Endothelial cell of umbilical vein (primary cell): ENCODE measurements at regions not wholly inside any gene's neighbourhood (a gene's known extent, or its start where the extent isn't known, plus 50 kb on each side); places are given as distances from the start of the nearest gene placed in this dataset.

ENCODE experiments used
- BruUV-seq: library from RNA; stranded (reverse); fragments of 400-500 nt; replicated peaks from 2 replicates; lab custom pipeline; 2021; lab: Mats Ljungman, UMichigan
- CTCF ChIA-PET: fragments of 300-600, 350-600 bp; sonication (Branson Sonifier 250); formaldehyde crosslinking; loops from one replicate; lab custom pipeline; 2021; ENCODE audit warnings: antibody characterized with exemption, inconsistent platforms; lab: Charles Lee
- POLR2A ChIA-PET: fragments of 300-600, 350-600 bp; sonication (Branson Sonifier 250); formaldehyde crosslinking; loops from one replicate; lab custom pipeline; 2021; ENCODE audit warnings: antibody characterized with exemption, inconsistent platforms; lab: Charles Lee
- DNase-seq: peaks from one replicate; pipeline ENCODE4 v3.0.0-alpha.2; 2011; ENCODE audit warnings: low read depth, low spot score
- FAIRE-seq: peaks from 2 replicates; lab custom pipeline; 2011; peaks lifted over from hg19 to GRCh38; lab: Jason Lieb, UNC
- H2AFZ ChIP-seq: 2 replicates; pipeline ENCODE4 v1.6.0; 2012; ENCODE audit warnings: low read depth, low read length, control low read depth, inconsistent platforms
- H3K27ac ChIP-seq: 2 replicates; pipeline ENCODE4 v1.5.1; 2011; ENCODE audit warnings: low read depth, mild to moderate bottlenecking, control low read depth, low read length, moderate library complexity; ENCODE audit not compliant: insufficient read depth
- H3K27me3 ChIP-seq, 2 experiments: 2 replicates each; pipeline versions ENCODE4 v1.6.0 to v1.6.1; 2011; ENCODE audit warnings: low read length in 2 of 2, mixed read lengths in 1 of 2; ENCODE audit not compliant: control insufficient read depth in 2 of 2, insufficient read depth in 2 of 2
- H3K36me3 ChIP-seq, 2 experiments: 2 replicates in 1 of 2; 3 replicates in 1 of 2; pipeline ENCODE4 v1.5.1; 2011; ENCODE audit warnings: low read length in 2 of 2, mild to moderate bottlenecking in 1 of 2, moderate library complexity in 1 of 2; ENCODE audit not compliant: control insufficient read depth in 2 of 2, insufficient read depth in 2 of 2; ENCODE audit errors: extremely low read depth in 1 of 2
- H3K4me1 ChIP-seq: 3 replicates; pipeline ENCODE4 v1.5.1; 2011; ENCODE audit warnings: mild to moderate bottlenecking, low read length; ENCODE audit not compliant: control insufficient read depth, insufficient read depth; ENCODE audit errors: extremely low read depth
- H3K4me2 ChIP-seq: 2 replicates; pipeline ENCODE4 v1.6.1; 2011; ENCODE audit warnings: low read length, control low read depth, mixed read lengths; ENCODE audit not compliant: insufficient read depth
- H3K4me3 ChIP-seq, 3 experiments: fragments of 200-600 bp in 1 of 3; sonication (generic), shearing (Covaris generic) in 1 of 3; replicated peaks in 1 of 3; 2 replicates each; pipeline ENCODE4 v1.5.1; 2011 to 2016; ENCODE audit warnings: control low read depth in 3 of 3, low read length in 3 of 3, mild to moderate bottlenecking in 2 of 3, inconsistent platforms in 1 of 3, low read depth in 1 of 3, moderate library complexity in 1 of 3; ENCODE audit not compliant: insufficient read depth in 1 of 3
- H3K79me2 ChIP-seq: 2 replicates; pipeline ENCODE4 v1.6.0; 2012; ENCODE audit warnings: low read length, inconsistent platforms; ENCODE audit not compliant: control insufficient read depth, insufficient read depth
- H3K9ac ChIP-seq: replicated peaks from 2 replicates; pipeline ENCODE3; 2011; ENCODE audit warnings: low read length, control low read depth; ENCODE audit not compliant: insufficient read depth; ENCODE audit errors: extremely low read depth
- H3K9me1 ChIP-seq: replicated peaks from 3 replicates; pipeline ENCODE4 v1.6.0; 2011; ENCODE audit warnings: mild to moderate bottlenecking, low read length; ENCODE audit not compliant: control insufficient read depth, insufficient read depth; ENCODE audit errors: extremely low read depth
- H3K9me3 ChIP-seq: replicated peaks from 2 replicates; pipeline ENCODE4 v1.5.1; 2012; ENCODE audit warnings: low read length, inconsistent platforms; ENCODE audit not compliant: control insufficient read depth, insufficient read depth
- H4K20me1 ChIP-seq: replicated peaks from 2 replicates; pipeline ENCODE3; 2011; ENCODE audit warnings: mild to moderate bottlenecking, low read length; ENCODE audit not compliant: control insufficient read depth, insufficient read depth; ENCODE audit errors: extremely low read depth
- CTCF ChIP-seq, 2 donors: IDR thresholded peaks; 1 replicate in 1 of 2; 2 replicates in 1 of 2; pipeline ENCODE4 v1.5.1; 2011; ENCODE audit warnings: low read length in 2 of 2, mild to moderate bottlenecking in 2 of 2, moderate library complexity in 2 of 2, control low read depth in 1 of 2, inconsistent platforms in 1 of 2, low read depth in 1 of 2; ENCODE audit not compliant: insufficient read depth in 1 of 2; ENCODE audit errors: extremely low read depth in 1 of 2
- EZH2 ChIP-seq: IDR thresholded peaks from 2 replicates; pipeline ENCODE4 v1.6.1; 2012; ENCODE audit warnings: borderline replicate concordance, low read depth, mild to moderate bottlenecking, moderate library complexity, low read length, inconsistent platforms; ENCODE audit not compliant: severe bottlenecking
- FOS ChIP-seq: IDR thresholded peaks from 2 replicates; pipeline ENCODE4 v1.6.1; 2011; ENCODE audit warnings: mild to moderate bottlenecking, low read length, moderate library complexity, borderline replicate concordance; ENCODE audit not compliant: insufficient read depth
- GATA2 ChIP-seq: IDR thresholded peaks from 2 replicates; pipeline ENCODE4 v1.7.0; 2011; ENCODE audit warnings: low read depth, mild to moderate bottlenecking, moderate library complexity, mixed read lengths, low read length; ENCODE audit not compliant: insufficient read length, insufficient read depth
- JUN ChIP-seq: IDR thresholded peaks from 2 replicates; pipeline ENCODE4 v1.6.1; 2011; ENCODE audit warnings: borderline replicate concordance, low read depth; ENCODE audit not compliant: insufficient read length, insufficient read depth
- MAX ChIP-seq: IDR thresholded peaks from 2 replicates; pipeline ENCODE4 v1.6.1; 2011; ENCODE audit not compliant: insufficient read depth, insufficient read length
- MYC ChIP-seq: IDR thresholded peaks from one replicate; pipeline ENCODE4 v1.6.1; 2011; ENCODE audit warnings: mild to moderate bottlenecking, low read depth, low read length
- POLR2A ChIP-seq: IDR thresholded peaks from 2 replicates; pipeline ENCODE4 v1.6.1; 2012; ENCODE audit warnings: low read depth, mild to moderate bottlenecking, control low read depth, low read length
- POLR2AphosphoS5 ChIP-seq: IDR thresholded peaks from 2 replicates; pipeline ENCODE4 v1.6.1; 2012; ENCODE audit warnings: low read depth, mild to moderate bottlenecking, control low read depth, low read length, moderate library complexity; ENCODE audit not compliant: insufficient read depth
- dilution Hi-C: fragments of 300-500 bp; cut with MboI; formaldehyde crosslinking; loops from one replicate; pipeline ENCODE4 v1.15.0; 2019; ENCODE audit warnings: low sequenced_read_pairs; ENCODE audit not compliant: extremely low pct_ligation_motif_present
- intact Hi-C: fragments of 100-400 bp; cut with micrococcal nuclease; formaldehyde crosslinking; loops from one replicate; pipeline ENCODE4 v1.10.0; 2022

- no peak overlapping the region for H2AFZ ChIP-seq
- intact Hi-C loops (no loop called here), dilution Hi-C loops (no loop called here)
- ChIA-PET POLR2A (no interaction called here), CTCF (no interaction called here)
- TF ChIP-seq JUN (no peak), GATA2 (no peak), POLR2A (no peak), MYC (no peak), POLR2AphosphoS5 (no peak), MAX (no peak), EZH2 (no peak)
- DNase-seq (no peak), FAIRE-seq (no peak)
- H3K4me1 ChIP-seq, result no peaks in the 10 kb centered on the region
- H3K79me2 ChIP-seq, result no peaks in the 10 kb centered on the region
- H3K9ac ChIP-seq, result no peak overlapping the region
- H3K36me3 ChIP-seq, result no peaks in the 10 kb centered on the region
- H4K20me1 ChIP-seq, result no peaks in the 10 kb centered on the region
- H3K4me2 ChIP-seq, result no peak overlapping the region
- no peak overlapping the region for H3K4me3 ChIP-seq
- no peaks in the 10 kb centered on the region for H3K9me1 ChIP-seq
- no peaks in the 10 kb centered on the region for H3K9me3 ChIP-seq
- H3K27me3 ChIP-seq, result no peaks in the 10 kb centered on the region
- no peak overlapping the region for H3K27ac ChIP-seq
- no TSS peak for BruUV-seq
These were observed 1198.6 kb upstream of the EPHA6 start for GRCh38 chr3:95615592-95616310.

DNA sequence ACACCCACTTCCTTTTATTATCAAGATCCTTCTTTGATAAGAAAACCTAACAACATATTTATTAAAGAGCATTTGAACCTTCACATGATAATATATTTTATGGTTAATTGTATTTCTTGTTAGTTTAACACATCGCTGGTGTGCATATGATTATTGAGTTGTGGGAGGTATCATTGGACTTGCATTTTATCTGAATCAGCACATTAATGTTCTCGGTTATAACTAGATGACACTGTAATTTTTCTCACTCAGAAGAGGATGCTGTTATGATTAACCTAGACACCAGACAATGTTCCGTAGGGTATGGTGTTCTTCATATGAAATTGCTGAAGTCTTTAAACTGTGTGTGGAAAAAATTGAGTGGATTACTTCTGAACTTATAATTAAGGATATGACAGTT is 1188.3 kb upstream of the EPHA6 start:
- POLR2A ChIA-PET, result no interaction called here

More for the DNA sequence above, 1188.3 kb upstream of the EPHA6 start:
- no TSS peak for BruUV-seq
- Histone ChIP-seq H3K27me3 (no peaks in the 10 kb centered on the region), H4K20me1 (no peaks in the 10 kb centered on the region), H2AFZ (no peak overlapping the region), H3K9me1 (no peaks in the 10 kb centered on the region), H3K79me2 (no peaks in the 10 kb centered on the region), H3K9ac (no peak overlapping the region), H3K36me3 (no peaks in the 10 kb centered on the region), H3K4me3 (no peak overlapping the region), H3K27ac (no peak overlapping the region), H3K4me2 (no peak overlapping the region), H3K4me1 (no peaks in the 10 kb centered on the region), H3K9me3 (no peaks in the 10 kb centered on the region)
- no peak for FAIRE-seq
- dilution Hi-C loops (no loop called here), intact Hi-C loops (no loop called here)
- no peak for DNase-seq
- CTCF ChIA-PET, result no interaction called here
- TF ChIP-seq JUN, result no peak
- no peak for TF ChIP-seq POLR2AphosphoS5
- TF ChIP-seq CTCF (IDR thresholded peaks at IDR 0.05; ENCODE audit: extremely low read depth in 1 of 2, insufficient read depth in 1 of 2, low read depth in 1 of 2, low read length in 2 of 2), result no peak
- TF ChIP-seq MAX, result no peak
- TF ChIP-seq FOS, result no peak
- TF ChIP-seq POLR2A, result no peak
- TF ChIP-seq EZH2, result no peak
- no peak for TF ChIP-seq GATA2
- TF ChIP-seq MYC, result no peak
